LHCN-M2 (cell line): ENCODE measurements at regions not wholly inside any gene's neighbourhood (a gene's known extent, or its start where the extent isn't known, plus 50 kb on each side); places are given as distances from the start of the nearest gene placed in this dataset.

Experiments
- DNase-seq: peaks from one replicate; pipeline ENCODE4 v3.0.0-alpha.2; 2012; ENCODE audit warnings: low read depth

- no peak for DNase-seq
These were observed 180.9 kb upstream of the GRIK2 start for GRCh38 chr6:101212640-101213039.

DNA sequence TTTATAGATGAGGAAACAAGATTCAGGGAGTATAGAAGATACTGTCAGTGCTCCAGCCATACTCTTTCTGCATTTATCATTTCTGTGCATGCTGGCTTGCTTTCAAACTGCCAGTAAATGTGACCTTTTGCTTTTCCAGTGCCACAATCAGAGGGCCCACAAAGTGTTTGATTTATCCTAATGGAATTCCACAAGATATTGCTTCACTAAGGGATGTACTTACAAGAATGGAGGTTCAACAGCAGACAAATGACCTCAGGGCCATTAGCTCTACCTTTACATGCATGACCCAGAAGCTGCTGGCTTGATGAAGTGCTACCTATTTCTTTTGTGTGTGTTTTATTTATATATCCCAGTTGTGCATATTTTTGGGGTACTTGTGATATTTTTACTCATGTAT is 171.5 kb upstream of the GRIK2 start:
- DNase-seq, result no peak

GRCh38 chr6:101224751-101225150 is 168.8 kb upstream of the GRIK2 start:
- DNase-seq, result peak; percentile 54

- peak; percentile 75 for DNase-seq
These were observed 166.8 kb upstream of the GRIK2 start for GRCh38 chr6:101226677-101227135.

GRCh38 chr6:101230866-101231265 is 162.6 kb upstream of the GRIK2 start:
- no peak for DNase-seq

- peak; percentile 12 for DNase-seq
These were observed 161.8 kb upstream of the GRIK2 start for GRCh38 chr6:101231606-101232235.

DNA sequence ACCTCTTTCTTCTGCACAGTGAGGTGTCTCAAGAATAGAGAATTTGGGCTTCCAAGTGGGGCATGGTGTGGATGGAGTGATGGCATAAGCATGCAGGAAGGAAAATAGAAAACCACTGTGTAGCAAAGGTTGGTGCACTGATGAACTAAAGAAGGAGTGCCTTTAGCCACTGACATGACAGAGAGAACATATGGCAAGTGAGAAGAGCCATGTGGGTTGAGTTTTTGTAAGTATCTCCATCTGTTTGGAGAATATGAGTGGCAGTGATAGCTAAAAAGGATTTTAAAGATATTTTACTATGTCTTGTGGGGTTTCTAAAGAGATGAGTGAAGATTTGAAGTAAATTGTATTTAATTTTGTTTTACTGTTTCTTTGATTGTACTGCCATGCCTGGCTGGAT is 160.5 kb upstream of the GRIK2 start:
- no peak for DNase-seq

DNA sequence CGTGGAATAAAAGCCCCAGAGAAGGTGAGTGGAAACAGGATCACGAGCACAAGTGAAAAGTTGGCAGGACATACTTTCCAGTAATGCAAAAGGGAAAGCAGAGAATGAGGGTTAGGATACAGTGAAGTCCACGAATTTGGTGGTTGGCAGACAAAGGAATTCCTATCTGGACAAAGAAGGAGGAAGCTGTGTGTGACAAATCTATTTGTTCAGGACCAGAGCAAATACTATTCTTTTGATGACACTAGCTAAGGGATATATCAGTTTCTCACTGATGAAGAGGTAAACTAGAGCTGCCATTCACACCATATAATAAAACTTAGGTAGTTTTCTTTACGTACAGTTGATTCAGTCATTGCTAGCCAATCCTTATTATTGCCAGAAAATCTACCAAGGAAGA is 156.8 kb upstream of the GRIK2 start:
- no peak for DNase-seq

DNA sequence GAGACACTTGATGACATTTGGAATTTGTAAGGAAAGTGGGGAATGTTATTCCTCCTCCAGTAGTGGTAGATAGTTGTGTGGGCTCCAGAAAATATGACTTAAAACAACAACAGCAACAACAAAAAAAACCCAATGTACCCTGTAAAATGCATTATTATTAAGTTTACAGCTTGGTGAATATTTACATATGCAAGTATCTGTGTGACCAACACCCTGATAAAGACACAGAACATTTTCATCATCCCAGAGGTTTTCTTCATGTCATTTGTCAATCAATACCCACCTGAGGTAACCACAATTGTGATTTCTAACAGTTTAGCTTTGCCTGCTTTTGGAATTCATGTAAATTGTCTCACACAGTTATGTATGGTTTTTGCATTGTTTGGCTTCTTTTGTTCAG is 152.1 kb upstream of the GRIK2 start:
- no peak for DNase-seq

- no peak for DNase-seq
These were observed 144.0 kb upstream of the GRIK2 start for GRCh38 chr6:101249470-101249869.

DNA sequence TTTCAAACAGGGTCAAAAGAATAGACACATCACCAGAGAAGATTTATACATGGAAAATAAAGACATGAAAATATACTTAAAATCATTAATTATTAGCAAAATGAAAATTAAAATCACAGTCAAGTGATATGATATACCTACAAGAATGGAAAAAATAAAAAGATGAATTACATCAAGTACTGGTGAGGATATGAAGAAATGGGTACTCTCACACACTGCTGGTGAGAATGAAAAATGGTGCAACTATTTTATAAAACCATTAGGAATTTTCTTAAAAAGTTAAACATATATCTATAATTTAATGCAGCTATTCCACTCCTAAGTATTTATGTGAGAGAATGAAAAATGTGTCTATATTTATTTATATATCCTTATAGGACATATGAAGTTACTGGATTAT is 136.3 kb upstream of the GRIK2 start:
- DNase-seq, result no peak

DNA sequence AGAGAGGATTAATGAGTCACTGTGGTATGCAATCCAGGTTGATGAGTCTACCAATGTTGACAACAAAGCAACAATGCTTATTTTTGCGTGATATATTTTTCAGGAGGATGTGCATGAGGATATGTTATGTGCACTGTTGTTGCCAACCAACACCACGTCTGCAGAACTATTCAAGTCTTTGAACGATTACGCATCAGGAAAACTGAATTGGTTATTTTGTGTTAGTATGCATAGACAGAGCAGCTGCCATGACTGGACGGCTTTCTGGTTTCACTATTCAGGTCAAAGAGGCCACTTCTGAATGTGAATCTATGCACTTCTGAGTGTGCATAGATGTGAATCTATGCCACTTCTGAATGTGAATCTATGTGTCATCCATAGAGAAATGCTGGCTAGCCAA is 134.0 kb upstream of the GRIK2 start:
- DNase-seq, result peak; percentile 37

GRCh38 chr6:101263596-101263995 is 129.9 kb upstream of the GRIK2 start:
- no peak for DNase-seq

- no peak for DNase-seq
These were observed 127.4 kb upstream of the GRIK2 start for GRCh38 chr6:101266063-101266462.

DNA sequence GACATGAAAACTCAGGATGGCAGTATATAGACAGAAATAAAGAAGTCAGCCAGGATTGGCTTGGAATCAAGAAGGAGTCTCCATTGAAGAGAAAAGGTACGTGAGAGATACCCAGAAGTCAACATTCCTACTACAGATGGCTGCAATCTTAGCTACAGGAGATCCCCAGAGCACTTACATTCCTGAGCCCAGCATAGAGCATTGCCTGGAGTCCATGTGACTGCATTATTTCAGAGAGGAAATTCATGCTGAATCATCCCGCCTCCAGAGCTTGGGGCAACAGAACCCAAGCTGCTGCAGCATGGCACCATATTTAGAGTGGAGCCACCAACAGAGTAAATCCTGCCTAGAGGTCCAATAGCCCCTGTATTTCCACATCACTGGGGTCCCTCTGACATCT is 125.0 kb upstream of the GRIK2 start:
- no peak for DNase-seq

- no peak for DNase-seq
These were observed 118.3 kb upstream of the GRIK2 start for GRCh38 chr6:101275251-101275650.

DNA sequence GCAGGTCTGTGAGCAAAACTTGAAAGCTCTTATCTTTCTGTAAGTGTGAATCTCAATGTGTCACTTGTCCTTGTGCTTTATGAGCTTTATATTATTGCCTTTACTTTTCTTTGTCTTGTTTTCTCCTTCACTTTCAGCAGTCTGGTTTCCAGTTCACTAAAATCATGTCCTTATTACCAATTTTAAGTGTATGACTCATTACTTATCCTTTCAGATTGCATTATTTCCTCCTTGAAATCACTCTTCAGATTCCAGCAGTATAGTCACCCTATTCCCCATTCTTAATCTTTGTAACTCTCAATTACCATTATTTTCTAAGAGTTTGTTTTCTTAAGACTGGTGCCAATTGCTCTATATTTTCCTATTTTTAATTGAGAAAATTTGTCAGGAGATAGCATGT is 117.4 kb upstream of the GRIK2 start:
- peak; percentile 6 for DNase-seq

DNA sequence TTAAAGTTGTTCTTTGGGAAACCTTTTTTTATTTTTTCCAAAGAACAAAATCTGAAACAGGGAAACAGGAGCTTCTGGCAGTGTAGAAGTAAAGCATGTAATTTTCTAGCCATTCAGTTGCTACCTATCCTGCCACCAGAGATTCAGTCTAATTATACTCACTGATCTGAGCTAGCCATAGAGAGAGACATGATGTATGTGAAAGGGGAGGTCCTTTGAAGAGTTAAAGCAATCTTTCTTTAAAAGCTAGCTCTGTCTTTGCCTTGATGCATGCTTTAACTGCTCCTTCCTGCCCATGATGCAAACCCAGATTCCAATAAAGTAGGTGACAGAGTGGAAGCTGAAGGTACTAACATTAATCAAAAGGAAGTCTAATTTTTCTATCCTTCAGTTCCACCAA is 114.1 kb upstream of the GRIK2 start:
- DNase-seq, result no peak

GRCh38 chr6:101281266-101281665 is 112.2 kb upstream of the GRIK2 start:
- no peak for DNase-seq

GRCh38 chr6:101284131-101284530 is 109.4 kb upstream of the GRIK2 start:
- DNase-seq, result no peak

DNA sequence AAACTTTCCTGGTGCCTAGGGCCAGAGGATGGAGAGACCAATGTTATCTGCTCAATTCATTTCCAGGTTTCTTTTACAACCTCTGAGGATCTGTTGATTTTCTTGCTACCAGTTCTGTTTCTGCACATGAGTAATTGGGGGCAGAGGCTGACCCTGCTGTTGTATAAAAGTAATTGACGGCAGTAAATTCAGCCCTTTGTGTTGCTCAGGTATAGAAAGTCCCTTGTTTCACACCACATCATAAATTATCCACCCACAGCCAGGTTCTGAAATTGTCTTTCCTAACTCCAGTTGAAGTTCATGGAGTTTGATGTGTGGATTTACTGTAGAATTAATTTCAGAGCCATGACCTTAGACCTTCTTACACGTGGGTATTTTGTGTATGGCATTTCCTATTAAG is 107.4 kb upstream of the GRIK2 start:
- no peak for DNase-seq

DNA sequence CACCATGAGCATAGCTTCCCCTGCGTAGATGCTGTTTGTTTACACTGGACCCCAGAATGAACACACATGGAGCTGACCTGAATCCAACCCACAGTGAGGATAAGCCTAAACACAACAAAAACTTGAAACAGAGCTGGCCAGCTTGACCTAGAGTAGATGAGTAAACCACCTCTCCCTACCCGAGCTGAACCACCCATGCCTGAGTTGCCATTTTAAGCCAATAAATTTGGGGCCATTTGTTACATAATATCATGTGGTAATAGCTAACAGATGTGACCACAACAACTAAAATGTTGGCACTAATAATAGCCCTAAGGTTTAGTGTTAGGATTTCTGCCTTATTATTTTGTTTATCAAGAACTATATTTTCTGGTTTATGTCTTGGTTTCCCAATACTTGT is 103.2 kb upstream of the GRIK2 start:
- peak; percentile 52 for DNase-seq

DNA sequence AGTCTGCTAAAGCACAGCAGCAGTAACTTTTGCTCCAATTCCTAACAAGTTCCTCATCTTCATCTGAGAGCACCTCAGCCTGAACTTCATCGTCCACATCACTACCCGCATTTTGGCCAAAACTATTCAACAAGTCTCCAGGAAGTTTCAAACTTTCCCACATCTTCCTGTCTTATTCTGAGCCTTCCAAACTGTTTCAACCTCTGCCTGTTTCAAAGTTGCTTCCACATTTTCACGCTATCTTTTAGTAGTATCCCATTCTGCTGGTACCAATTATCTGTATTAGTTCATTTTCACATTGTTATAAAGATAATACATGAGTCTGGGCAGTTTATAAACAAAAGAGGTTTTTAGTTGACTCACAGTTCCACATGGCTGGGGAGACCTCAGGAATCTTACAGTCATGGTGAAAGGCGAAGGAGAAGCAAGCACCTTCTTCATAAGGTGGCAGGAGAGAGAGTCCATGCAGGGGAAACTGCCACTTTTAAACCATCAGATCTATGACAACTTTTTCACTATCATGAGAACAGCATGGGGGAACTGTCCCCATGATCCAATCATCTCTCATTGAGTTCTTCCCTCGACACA is 99.4 kb upstream of the GRIK2 start:
- no peak for DNase-seq

DNA sequence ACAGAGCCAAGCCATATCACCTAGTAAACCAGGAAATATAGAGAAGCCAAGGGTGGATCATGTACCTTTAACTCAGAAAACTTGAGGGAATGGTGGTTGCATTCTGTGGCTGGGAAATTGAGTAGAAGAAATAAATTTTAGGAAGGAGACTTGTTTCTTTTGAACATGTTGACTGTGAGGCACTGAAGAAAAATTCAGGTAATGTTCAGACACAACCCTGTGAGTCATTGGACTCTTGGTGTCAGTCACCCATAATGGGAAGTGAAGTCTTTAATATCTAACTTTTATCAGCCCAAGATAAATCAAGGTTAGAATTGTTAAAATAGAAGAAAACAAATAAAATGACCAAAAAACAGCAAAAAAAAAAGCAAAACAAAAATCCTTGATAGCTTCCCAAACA is 98.8 kb upstream of the GRIK2 start:
- peak; percentile 60 for DNase-seq
